Body of pancreas (tissue), 4 donors: ENCODE measurements at regions not wholly inside any gene's neighbourhood (a gene's known extent, or its start where the extent isn't known, plus 50 kb on each side); places are given as distances from the start of the nearest gene placed in this dataset.

Experiments
- ATAC-seq: fragments of 150-250 bp; one replicate; pipeline ENCODE4 v1.9.1; 2016
- DNase-seq, 4 donors: peaks; one replicate each; pipeline ENCODE4 v3.0.0-alpha.2; 2019
- H3K27ac ChIP-seq, 4 donors: fragments of 200-600 bp; sonication (generic); 1 replicate in 3 of 4; 2 replicates in 1 of 4; pipeline versions ENCODE4 v1.5.1 to v1.6.1; 2016 to 2019; ENCODE audit warnings: mild to moderate bottlenecking in 1 of 4, mixed read lengths in 1 of 4, moderate library complexity in 1 of 4
- H3K27me3 ChIP-seq, 2 donors: fragments of 200-600 bp; sonication (generic); one replicate each; pipeline ENCODE4 v1.6.0; 2016; ENCODE audit warnings: mild to moderate bottlenecking in 1 of 2
- H3K36me3 ChIP-seq, 2 donors: fragments of 200-600 bp; sonication (generic); replicated peaks in 1 of 2; 2 replicates each; pipeline ENCODE4 v1.5.1; 2016; ENCODE audit warnings: low read depth in 2 of 2; ENCODE audit not compliant: insufficient read depth in 1 of 2
- H3K4me1 ChIP-seq: fragments of 200-600 bp; sonication (generic); one replicate; pipeline ENCODE4 v1.6.0; 2016
- H3K4me3 ChIP-seq, 2 donors: fragments of 200-600 bp; sonication (generic); 1 replicate in 1 of 2; 2 replicates in 1 of 2; pipeline ENCODE4 v1.5.1; 2016 to 2019
- H3K9me3 ChIP-seq, 3 donors: fragments of 200-600 bp; sonication (generic); 1 replicate in 2 of 3; 2 replicates in 1 of 3; pipeline ENCODE4 v1.5.1; 2016
- CTCF ChIP-seq, 7 experiments: fragments of 450-650 bp in 4 of 7; fragments of 200-600 bp in 3 of 7; sonication (generic) in 3 of 7; IDR thresholded peaks; one replicate each; pipeline ENCODE4 v1.5.1; 2016 to 2019; ENCODE audit warnings: antibody characterized with exemption in 7 of 7
- POLR2A ChIP-seq, 3 donors: fragments of 450-650 bp; IDR thresholded peaks; one replicate each; pipeline ENCODE4 v1.6.1; 2016; ENCODE audit warnings: antibody characterized with exemption in 3 of 3, mild to moderate bottlenecking in 2 of 3
- WGBS, 2 donors: methylation state at CpG; one replicate each; pipeline ENCODE4 v1.1.5; 2017; 5-methylcytosine and 5-hydroxymethylcytosine counted together
- intact Hi-C: fragments of 100-400 bp; cut with DNase I; formaldehyde crosslinking; loops from one replicate; pipeline ENCODE4 v1.15.1; 2023

- Histone ChIP-seq H3K36me3 (no peaks in the 10 kb centered on the region), H3K4me3 (no peak overlapping the region), H3K27ac (no peak overlapping the region), H3K27me3 (no peaks in the 10 kb centered on the region), H3K9me3 (peaks cover 0 to 5% (median 0%) of the 10 kb centered on the region in 3 donors), H3K4me1 (no peaks in the 10 kb centered on the region)
- no peak for DNase-seq
- intact Hi-C loops, result no loop called here
- WGBS, 2 donors, result 34 to 45% methylated on average over 3 of the region's 3 CpGs
- ATAC-seq, result no peak
- TF ChIP-seq POLR2A (IDR thresholded peaks at IDR 0.05) (no peak), CTCF (IDR thresholded peaks at IDR 0.05) (no peak)
These were observed 193.3 kb upstream of the SYNDIG1 start for GRCh38 chr20:24275946-24276705.

- Histone ChIP-seq H3K27ac (no peak overlapping the region), H3K4me3 (no peak overlapping the region), H3K36me3 (no peaks in the 10 kb centered on the region), H3K9me3 (peaks cover 0 to 5% (median 0%) of the 10 kb centered on the region in 3 donors), H3K27me3 (no peaks in the 10 kb centered on the region), H3K4me1 (no peaks in the 10 kb centered on the region)
- no peak for DNase-seq
- TF ChIP-seq POLR2A (IDR thresholded peaks at IDR 0.05) (no peak), CTCF (IDR thresholded peaks at IDR 0.05) (no peak)
- ATAC-seq, result no peak
- intact Hi-C loops, result no loop called here
These were observed 196.2 kb upstream of the SYNDIG1 start for GRCh38 chr20:24273251-24273650.

- 40 to 58% methylated on average over 3 of the region's 3 CpGs for WGBS, 2 donors
- H3K9me3 ChIP-seq, result no peaks in the 10 kb centered on the region
- ATAC-seq (no peak), DNase-seq (no peak)
- intact Hi-C loops, result no loop called here
- H3K36me3 ChIP-seq, result no peaks in the 10 kb centered on the region
- TF ChIP-seq POLR2A (IDR thresholded peaks at IDR 0.05) (no peak), CTCF (IDR thresholded peaks at IDR 0.05) (no peak)
- H3K4me1 ChIP-seq, result no peaks in the 10 kb centered on the region
- H3K4me3 ChIP-seq, result no peak overlapping the region
- H3K27ac ChIP-seq, result no peak overlapping the region
- no peaks in the 10 kb centered on the region for H3K27me3 ChIP-seq
These were observed 208.1 kb upstream of the SYNDIG1 start for GRCh38 chr20:24261351-24261750.

- WGBS, 2 donors, result 82 to 91% methylated on average over 3 of the region's 3 CpGs
- intact Hi-C loops, result no loop called here
- TF ChIP-seq POLR2A (IDR thresholded peaks at IDR 0.05) (no peak), CTCF (IDR thresholded peaks at IDR 0.05) (no peak)
- DNase-seq, result no peak
- H3K4me3 ChIP-seq, result no peak overlapping the region
- H3K27me3 ChIP-seq, result no peaks in the 10 kb centered on the region
- H3K36me3 ChIP-seq, result no peaks in the 10 kb centered on the region
- H3K9me3 ChIP-seq, result no peaks in the 10 kb centered on the region
- no peaks in the 10 kb centered on the region for H3K4me1 ChIP-seq
- no peak for ATAC-seq
- no peak overlapping the region for H3K27ac ChIP-seq
These were observed 212.3 kb upstream of the SYNDIG1 start for GRCh38 chr20:24257171-24257570.

- no peak for ATAC-seq
- intact Hi-C loops, result no loop called here
- no peak for DNase-seq
- no peaks in the 10 kb centered on the region for H3K36me3 ChIP-seq
- 90% methylated on average over 9 of the region's 9 CpGs for WGBS, 2 donors
- TF ChIP-seq CTCF (IDR thresholded peaks at IDR 0.05) (no peak), POLR2A (IDR thresholded peaks at IDR 0.05) (no peak)
- H3K27me3 ChIP-seq, result no peaks in the 10 kb centered on the region
- no peaks in the 10 kb centered on the region for H3K4me1 ChIP-seq
- no peak overlapping the region for H3K27ac ChIP-seq
- H3K4me3 ChIP-seq, result no peak overlapping the region
- no peaks in the 10 kb centered on the region for H3K9me3 ChIP-seq
These were observed 213.1 kb upstream of the SYNDIG1 start for GRCh38 chr20:24256307-24256706.
